ENCODE measurements at regions not wholly inside any gene's neighbourhood (a gene's known extent, or its start where the extent isn't known, plus 50 kb on each side); places are given as distances from the start of the nearest gene placed in this dataset.

DNA sequence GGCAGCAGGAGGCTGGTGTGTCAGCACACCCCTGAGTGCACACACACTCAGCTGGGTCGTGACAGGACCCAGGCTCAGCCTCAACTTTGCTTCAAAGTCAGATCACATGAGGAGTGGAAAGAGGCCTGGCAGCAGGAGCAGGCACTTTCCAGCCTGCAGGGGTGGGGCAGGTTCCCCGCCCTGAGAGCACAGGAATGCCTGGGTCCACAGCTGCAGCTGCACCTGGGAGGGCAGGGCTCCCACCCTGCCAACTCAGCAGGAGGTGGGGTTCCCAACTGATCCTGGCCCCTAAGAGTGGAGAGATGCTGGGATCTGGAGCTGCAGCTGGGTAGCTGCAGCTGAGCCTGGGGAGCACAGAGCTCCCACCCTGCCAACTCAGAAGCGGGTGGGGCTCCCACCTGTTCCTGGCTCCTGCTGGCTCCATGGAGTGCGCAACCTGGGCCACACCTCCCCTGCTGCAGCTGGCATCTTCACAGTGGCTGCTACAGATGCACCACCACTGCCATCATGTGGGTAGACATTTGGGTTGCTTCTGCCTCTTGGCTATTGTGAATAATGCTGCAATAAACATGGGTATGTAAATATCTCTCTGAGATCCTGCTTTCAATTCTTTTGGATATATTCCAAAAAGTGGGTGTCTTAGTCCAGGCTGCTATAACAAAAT lies 415.4 kb downstream of the TTLL7 start:
- TF ChIP-seq GATA3 (IDR thresholded peaks at IDR 0.05; ENCODE audit: low read depth, low read length): no peak
- TF ChIP-seq GATA2 (IDR thresholded peaks at IDR 0.05; ENCODE audit: low read depth, low read length): no peak

DNA sequence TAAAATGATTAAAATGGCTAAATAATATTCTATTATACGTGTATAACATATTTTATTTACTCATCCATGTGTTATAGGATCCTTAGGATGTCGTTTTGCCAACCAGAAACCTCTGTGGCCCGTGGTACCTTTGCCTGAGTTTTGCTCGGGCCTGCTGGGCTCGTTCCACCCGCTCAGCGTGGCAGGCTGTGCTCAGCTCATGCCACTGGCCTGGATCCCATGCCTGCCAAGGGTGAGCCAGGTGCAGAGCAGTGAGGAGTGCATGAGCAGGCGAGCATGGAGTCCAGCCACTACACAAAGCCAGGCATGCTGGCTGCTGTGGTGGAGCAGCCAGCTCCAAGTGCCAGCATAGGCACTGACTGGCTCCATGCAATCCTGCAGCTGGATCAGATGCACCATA lies 417.2 kb downstream of the TTLL7 start:
- TF ChIP-seq GATA2 (IDR thresholded peaks at IDR 0.05; ENCODE audit: low read depth, low read length) (no peak), GATA3 (IDR thresholded peaks at IDR 0.05; ENCODE audit: low read depth, low read length) (no peak)

DNA sequence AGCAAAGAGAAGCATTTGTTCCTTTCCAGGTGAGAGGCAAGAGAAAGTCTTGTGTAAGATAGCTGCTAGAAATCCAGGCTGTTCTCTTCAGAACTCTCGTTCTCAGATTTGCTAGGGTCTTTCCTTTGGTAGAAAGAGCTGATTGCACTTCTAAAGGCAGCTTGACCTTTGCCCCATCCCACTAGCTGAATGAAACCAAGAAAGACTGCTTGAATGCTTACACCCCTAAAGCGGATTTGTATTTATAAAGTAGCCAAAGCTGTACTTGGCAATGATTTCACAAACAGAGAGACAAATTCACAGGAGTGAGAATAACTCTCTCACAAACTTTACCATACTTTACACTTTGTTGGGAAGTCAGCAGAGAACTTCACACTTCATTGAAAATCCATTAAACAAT lies 424.1 kb downstream of the TTLL7 start:
- TF ChIP-seq GATA2 (IDR thresholded peaks at IDR 0.05; ENCODE audit: low read depth, low read length) (no peak), GATA3 (IDR thresholded peaks at IDR 0.05; ENCODE audit: low read depth, low read length) (no peak)

DNA sequence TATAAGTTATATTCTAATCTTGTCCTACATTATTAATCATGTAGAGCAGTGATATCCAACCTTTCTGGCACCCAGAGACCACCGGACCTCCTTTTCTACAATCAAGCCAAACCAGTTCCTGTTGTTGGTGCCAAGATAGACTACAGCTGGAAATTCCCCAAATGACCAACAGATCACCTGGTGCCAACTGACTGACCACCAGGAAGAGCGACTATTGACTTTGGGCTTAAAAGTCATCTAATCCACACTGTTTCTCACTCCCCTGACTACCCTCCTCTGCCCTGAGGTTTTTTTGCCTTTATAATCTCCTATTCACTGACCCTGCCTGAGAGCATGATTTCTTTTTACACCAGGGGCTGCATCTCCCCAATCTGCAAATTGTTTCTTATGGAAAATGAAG lies 425.2 kb downstream of the TTLL7 start:
- TF ChIP-seq GATA3 (IDR thresholded peaks at IDR 0.05; ENCODE audit: low read depth, low read length) (no peak), GATA2 (IDR thresholded peaks at IDR 0.05; ENCODE audit: low read depth, low read length) (no peak)

DNA sequence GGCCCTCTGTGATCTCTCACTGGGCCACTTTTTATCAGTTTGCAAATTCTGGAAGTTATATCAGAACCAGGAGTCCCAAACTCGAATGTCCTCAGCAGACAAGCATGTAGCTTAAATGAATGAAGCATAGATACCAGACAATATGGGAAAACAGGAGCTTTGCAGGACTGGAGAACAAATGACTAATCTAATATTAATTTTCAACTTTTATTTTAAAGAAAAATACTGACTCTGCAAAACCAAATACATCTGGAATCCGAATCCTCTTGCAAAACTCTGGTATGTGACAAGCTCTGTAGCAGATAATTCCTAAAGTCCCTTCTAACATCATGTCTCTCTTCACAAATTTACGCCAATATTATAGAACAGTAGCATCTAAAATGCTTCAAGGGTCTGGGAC lies 427.4 kb downstream of the TTLL7 start:
- TF ChIP-seq GATA2 (IDR thresholded peaks at IDR 0.05; ENCODE audit: low read depth, low read length) (no peak), GATA3 (IDR thresholded peaks at IDR 0.05; ENCODE audit: low read depth, low read length) (no peak)

DNA sequence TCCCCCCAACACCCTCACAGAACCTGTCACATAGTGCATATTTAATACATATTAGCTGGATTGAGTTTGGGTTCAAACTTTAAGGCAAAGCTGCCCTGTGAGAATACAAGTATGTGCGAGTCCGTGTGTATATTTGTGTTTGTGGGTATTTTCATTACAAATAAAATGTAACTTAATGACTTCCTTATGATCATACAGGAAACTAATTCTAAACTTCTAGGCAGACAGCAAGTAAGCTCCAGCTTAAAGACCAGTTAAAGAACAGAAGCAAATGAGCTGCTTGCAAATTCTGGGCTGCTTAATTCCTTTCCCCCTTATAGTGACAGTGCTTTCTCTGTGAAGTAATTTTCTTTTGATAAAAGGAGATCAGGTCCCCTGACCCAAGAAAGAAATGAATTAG lies 437.6 kb downstream of the TTLL7 start:
- TF ChIP-seq GATA3 (IDR thresholded peaks at IDR 0.05; ENCODE audit: low read depth, low read length): no peak
- TF ChIP-seq GATA2 (IDR thresholded peaks at IDR 0.05; ENCODE audit: low read depth, low read length): no peak

DNA sequence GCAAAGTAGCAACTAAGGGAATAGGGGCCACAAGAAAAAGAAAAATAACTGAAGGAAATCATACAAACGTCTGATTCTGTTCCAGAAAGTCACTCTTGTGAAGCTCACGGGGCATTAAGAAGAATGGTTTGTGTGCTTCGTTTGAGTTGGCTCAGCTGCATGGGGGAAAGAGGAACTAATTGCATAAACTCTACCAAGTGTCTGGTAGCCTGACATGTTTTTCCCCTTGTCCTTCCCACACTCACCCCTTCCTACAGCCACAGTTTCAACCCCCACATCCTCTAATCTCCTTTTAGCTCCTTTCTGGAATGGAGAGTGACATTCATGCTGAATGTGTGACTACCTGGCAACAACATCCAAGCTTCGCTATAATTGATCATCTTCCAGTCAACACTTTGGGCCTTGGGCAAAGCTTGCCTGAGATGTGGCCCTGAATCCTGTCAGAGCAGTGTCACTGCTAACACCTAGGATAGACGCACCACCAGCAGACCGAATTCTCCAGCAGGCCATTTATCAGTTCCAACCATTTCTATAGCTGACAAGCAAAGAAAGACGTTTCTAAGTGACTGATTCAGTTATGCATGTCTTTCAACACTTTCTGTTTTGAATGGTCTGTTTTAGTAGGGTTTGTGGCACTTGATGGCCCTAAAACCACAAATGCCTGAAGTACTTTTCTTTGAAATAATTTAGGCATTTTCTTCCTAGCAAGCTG lies 439.6 kb downstream of the TTLL7 start:
- TF ChIP-seq GATA3 (IDR thresholded peaks at IDR 0.05; ENCODE audit: low read depth, low read length): no peak
- no peak for TF ChIP-seq GATA2 (IDR thresholded peaks at IDR 0.05; ENCODE audit: low read depth, low read length)

DNA sequence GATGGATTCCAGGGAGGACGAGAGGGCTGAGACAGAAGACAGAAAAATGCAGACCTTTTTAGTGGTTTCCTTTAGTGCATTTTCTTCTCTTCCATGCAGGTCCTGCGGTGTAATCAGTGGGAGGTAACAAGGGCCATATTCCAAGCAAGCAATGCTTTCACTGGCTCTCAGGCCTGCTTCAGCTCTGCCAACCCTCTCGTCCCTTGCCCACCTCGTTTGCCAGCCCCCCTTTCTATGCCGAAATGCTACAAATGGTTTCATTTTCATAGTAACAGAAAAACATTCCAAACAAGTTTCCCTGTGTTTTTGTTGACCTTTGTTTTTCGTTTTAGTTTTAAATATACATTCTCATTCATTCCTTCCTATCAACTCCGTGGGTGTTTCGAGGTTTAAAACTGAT lies 443.1 kb downstream of the TTLL7 start:
- no peak for TF ChIP-seq GATA3 (IDR thresholded peaks at IDR 0.05; ENCODE audit: low read depth, low read length)
- no peak for TF ChIP-seq GATA2 (IDR thresholded peaks at IDR 0.05; ENCODE audit: low read depth, low read length)

DNA sequence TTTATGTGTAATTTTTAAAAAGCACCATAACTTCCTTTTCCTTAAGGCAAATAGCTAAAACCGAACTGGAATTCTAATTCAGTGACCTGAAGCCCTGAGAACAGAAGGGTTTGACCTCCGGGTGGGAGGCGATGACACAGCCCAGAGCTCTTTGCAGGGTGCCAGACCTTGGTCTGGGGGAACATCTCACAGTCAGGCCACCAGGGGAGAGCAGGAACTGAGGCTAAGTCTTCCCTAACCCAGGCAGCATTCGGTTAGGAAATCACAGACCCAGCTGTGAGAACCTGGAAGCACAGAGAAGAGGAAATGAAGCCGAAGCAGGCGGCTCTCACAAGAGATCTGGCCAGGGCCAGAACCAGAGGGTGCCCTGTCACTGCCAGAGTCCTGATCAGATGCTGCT lies 444.8 kb downstream of the TTLL7 start:
- TF ChIP-seq GATA2 (IDR thresholded peaks at IDR 0.05; ENCODE audit: low read depth, low read length): no peak
- no peak for TF ChIP-seq GATA3 (IDR thresholded peaks at IDR 0.05; ENCODE audit: low read depth, low read length)

DNA sequence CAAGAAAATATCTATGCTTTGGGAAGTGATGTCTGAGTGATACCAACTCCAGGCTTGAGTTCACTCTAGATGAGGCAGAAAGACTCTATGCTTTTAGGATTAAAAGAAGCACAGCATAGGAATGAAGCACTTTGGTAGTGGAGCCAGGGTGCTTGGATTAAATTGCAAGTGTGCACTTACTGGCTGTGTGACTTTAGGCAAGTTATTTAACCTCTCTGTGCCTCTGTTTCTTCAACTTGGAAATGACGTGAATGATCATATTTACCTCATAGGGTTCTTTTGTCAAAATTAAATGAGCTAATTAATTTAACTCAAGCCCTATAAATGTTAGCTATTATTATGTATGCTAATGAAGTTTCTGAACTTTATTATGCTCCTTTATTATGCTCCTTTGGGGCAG lies 446.1 kb downstream of the TTLL7 start:
- TF ChIP-seq GATA3 (IDR thresholded peaks at IDR 0.05; ENCODE audit: low read depth, low read length) (no peak), GATA2 (IDR thresholded peaks at IDR 0.05; ENCODE audit: low read depth, low read length) (no peak)

DNA sequence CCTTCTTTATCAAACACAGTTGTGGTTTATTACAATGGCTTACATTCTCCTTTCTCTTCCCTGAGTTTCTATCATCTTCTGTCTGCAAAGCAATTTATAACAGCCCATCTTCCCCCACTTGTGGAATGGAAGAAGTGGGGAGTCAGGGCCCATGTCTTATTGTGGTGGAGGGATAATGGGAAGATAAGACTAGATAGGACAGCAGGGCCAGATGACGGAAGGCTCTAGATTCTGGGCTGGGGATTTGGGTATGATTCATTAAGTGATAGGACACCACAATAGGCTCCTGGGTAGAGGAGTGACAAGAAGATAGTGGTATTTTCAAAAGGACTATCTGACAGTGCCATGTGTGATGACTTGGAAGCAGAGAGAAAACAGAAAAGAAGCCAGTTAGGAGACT lies 450.6 kb downstream of the TTLL7 start:
- TF ChIP-seq GATA2 (IDR thresholded peaks at IDR 0.05; ENCODE audit: low read depth, low read length) (no peak), GATA3 (IDR thresholded peaks at IDR 0.05; ENCODE audit: low read depth, low read length) (no peak)

DNA sequence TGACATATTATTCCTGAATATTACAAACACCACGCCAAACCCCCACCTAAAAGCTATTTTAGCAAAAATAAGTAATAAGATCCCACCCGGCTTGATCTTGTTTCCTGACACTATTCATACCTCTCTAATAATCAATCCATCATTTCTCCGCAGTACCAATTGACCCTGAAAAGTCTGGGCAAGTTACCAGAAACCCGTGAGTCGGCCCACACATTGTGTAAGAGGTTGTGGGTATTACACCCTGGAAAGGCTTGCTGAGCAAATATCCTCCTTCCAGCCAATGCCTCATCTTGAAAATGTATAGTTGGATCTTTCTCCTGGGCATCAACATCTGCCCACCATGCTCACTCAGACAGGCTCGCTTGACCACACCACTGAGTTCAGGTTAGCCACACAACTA lies 451.0 kb downstream of the TTLL7 start:
- no peak for TF ChIP-seq GATA3 (IDR thresholded peaks at IDR 0.05; ENCODE audit: low read depth, low read length)
- TF ChIP-seq GATA2 (IDR thresholded peaks at IDR 0.05; ENCODE audit: low read depth, low read length): no peak

DNA sequence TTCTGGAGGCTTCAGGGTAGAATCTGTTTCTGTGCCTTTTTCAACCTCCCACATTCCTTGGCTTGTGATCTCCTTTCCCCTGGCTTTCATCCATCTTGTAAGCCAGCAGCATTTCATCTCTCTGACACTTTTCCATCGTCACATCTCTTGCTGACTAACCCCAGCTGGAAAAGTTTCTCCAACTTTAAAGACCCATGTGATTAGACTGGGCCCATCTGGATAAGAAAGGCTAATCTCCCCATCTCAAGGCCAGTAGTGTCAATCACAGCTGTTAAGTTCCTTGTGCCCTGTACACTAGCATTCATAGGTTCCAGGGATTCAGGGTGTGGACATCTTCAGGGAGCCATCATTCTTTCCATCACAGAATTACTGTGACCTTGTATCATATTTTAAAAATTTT lies 452.1 kb downstream of the TTLL7 start:
- TF ChIP-seq GATA3 (IDR thresholded peaks at IDR 0.05; ENCODE audit: low read depth, low read length) (no peak), GATA2 (IDR thresholded peaks at IDR 0.05; ENCODE audit: low read depth, low read length) (no peak)

DNA sequence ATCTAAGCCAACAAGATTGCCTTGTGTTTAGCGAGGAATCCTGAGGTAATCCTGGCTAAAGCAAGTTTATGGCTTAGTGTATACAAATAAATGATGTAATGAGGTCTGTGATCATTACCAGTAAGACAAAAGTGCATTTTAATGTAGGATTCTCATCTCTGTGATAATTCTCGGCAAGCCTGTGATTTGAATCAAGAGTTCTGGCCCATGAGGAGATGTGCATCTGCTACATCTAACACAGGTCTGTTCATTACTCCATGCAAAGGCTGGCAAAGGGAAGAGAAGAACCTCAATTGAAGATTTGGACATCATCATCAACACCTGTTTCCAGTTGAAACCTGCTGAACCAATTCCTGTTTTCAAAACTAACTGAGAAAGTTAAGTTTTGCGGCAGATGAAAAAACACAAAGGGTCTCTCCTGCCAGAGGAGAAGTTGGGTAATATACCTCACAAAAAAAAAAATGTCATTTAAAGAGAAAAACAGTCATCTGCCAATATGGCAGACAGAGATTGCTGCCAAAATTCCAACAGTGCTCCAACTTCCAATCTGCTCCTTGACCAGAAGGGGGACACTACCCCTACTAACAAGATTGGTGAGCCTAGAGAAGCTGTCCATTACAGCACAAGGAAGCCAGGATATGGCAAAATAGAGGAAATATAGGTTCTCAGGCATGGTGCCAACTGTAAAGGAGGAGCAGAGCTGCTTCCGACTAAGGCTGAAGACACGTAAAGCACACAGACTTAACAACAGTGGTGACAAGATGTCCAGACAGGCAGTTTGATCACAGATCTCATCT lies 453.7 kb downstream of the TTLL7 start:
- no peak for TF ChIP-seq GATA3 (IDR thresholded peaks at IDR 0.05; ENCODE audit: low read depth, low read length)
- no peak for TF ChIP-seq GATA2 (IDR thresholded peaks at IDR 0.05; ENCODE audit: low read depth, low read length)
